Endothelial cell of umbilical vein (primary cell): ENCODE measurements at regions not wholly inside any gene's neighbourhood (a gene's known extent, or its start where the extent isn't known, plus 50 kb on each side); places are given as distances from the start of the nearest gene placed in this dataset.

Experiments
- BruUV-seq: library from RNA; stranded (reverse); fragments of 400-500 nt; replicated peaks from 2 replicates; lab custom pipeline; 2021; lab: Mats Ljungman, UMichigan
- CTCF ChIA-PET: fragments of 300-600, 350-600 bp; sonication (Branson Sonifier 250); formaldehyde crosslinking; loops from one replicate; lab custom pipeline; 2021; ENCODE audit warnings: antibody characterized with exemption, inconsistent platforms; lab: Charles Lee
- POLR2A ChIA-PET: fragments of 300-600, 350-600 bp; sonication (Branson Sonifier 250); formaldehyde crosslinking; loops from one replicate; lab custom pipeline; 2021; ENCODE audit warnings: antibody characterized with exemption, inconsistent platforms; lab: Charles Lee
- DNase-seq: peaks from one replicate; pipeline ENCODE4 v3.0.0-alpha.2; 2011; ENCODE audit warnings: low read depth, low spot score
- FAIRE-seq: peaks from 2 replicates; lab custom pipeline; 2011; peaks lifted over from hg19 to GRCh38; lab: Jason Lieb, UNC
- H2AFZ ChIP-seq: 2 replicates; pipeline ENCODE4 v1.6.0; 2012; ENCODE audit warnings: low read depth, low read length, control low read depth, inconsistent platforms
- H3K27ac ChIP-seq: 2 replicates; pipeline ENCODE4 v1.5.1; 2011; ENCODE audit warnings: low read depth, mild to moderate bottlenecking, control low read depth, low read length, moderate library complexity; ENCODE audit not compliant: insufficient read depth
- H3K27me3 ChIP-seq, 2 experiments: 2 replicates each; pipeline versions ENCODE4 v1.6.0 to v1.6.1; 2011; ENCODE audit warnings: low read length in 2 of 2, mixed read lengths in 1 of 2; ENCODE audit not compliant: control insufficient read depth in 2 of 2, insufficient read depth in 2 of 2
- H3K36me3 ChIP-seq, 2 experiments: 2 replicates in 1 of 2; 3 replicates in 1 of 2; pipeline ENCODE4 v1.5.1; 2011; ENCODE audit warnings: low read length in 2 of 2, mild to moderate bottlenecking in 1 of 2, moderate library complexity in 1 of 2; ENCODE audit not compliant: control insufficient read depth in 2 of 2, insufficient read depth in 2 of 2; ENCODE audit errors: extremely low read depth in 1 of 2
- H3K4me1 ChIP-seq: 3 replicates; pipeline ENCODE4 v1.5.1; 2011; ENCODE audit warnings: mild to moderate bottlenecking, low read length; ENCODE audit not compliant: control insufficient read depth, insufficient read depth; ENCODE audit errors: extremely low read depth
- H3K4me2 ChIP-seq: 2 replicates; pipeline ENCODE4 v1.6.1; 2011; ENCODE audit warnings: low read length, control low read depth, mixed read lengths; ENCODE audit not compliant: insufficient read depth
- H3K4me3 ChIP-seq, 3 experiments: fragments of 200-600 bp in 1 of 3; sonication (generic), shearing (Covaris generic) in 1 of 3; replicated peaks in 1 of 3; 2 replicates each; pipeline ENCODE4 v1.5.1; 2011 to 2016; ENCODE audit warnings: control low read depth in 3 of 3, low read length in 3 of 3, mild to moderate bottlenecking in 2 of 3, inconsistent platforms in 1 of 3, low read depth in 1 of 3, moderate library complexity in 1 of 3; ENCODE audit not compliant: insufficient read depth in 1 of 3
- H3K79me2 ChIP-seq: 2 replicates; pipeline ENCODE4 v1.6.0; 2012; ENCODE audit warnings: low read length, inconsistent platforms; ENCODE audit not compliant: control insufficient read depth, insufficient read depth
- H3K9ac ChIP-seq: replicated peaks from 2 replicates; pipeline ENCODE3; 2011; ENCODE audit warnings: low read length, control low read depth; ENCODE audit not compliant: insufficient read depth; ENCODE audit errors: extremely low read depth
- H3K9me1 ChIP-seq: replicated peaks from 3 replicates; pipeline ENCODE4 v1.6.0; 2011; ENCODE audit warnings: mild to moderate bottlenecking, low read length; ENCODE audit not compliant: control insufficient read depth, insufficient read depth; ENCODE audit errors: extremely low read depth
- H3K9me3 ChIP-seq: replicated peaks from 2 replicates; pipeline ENCODE4 v1.5.1; 2012; ENCODE audit warnings: low read length, inconsistent platforms; ENCODE audit not compliant: control insufficient read depth, insufficient read depth
- H4K20me1 ChIP-seq: replicated peaks from 2 replicates; pipeline ENCODE3; 2011; ENCODE audit warnings: mild to moderate bottlenecking, low read length; ENCODE audit not compliant: control insufficient read depth, insufficient read depth; ENCODE audit errors: extremely low read depth
- EZH2 ChIP-seq: IDR thresholded peaks from 2 replicates; pipeline ENCODE4 v1.6.1; 2012; ENCODE audit warnings: borderline replicate concordance, low read depth, mild to moderate bottlenecking, moderate library complexity, low read length, inconsistent platforms; ENCODE audit not compliant: severe bottlenecking
- FOS ChIP-seq: IDR thresholded peaks from 2 replicates; pipeline ENCODE4 v1.6.1; 2011; ENCODE audit warnings: mild to moderate bottlenecking, low read length, moderate library complexity, borderline replicate concordance; ENCODE audit not compliant: insufficient read depth
- GATA2 ChIP-seq: IDR thresholded peaks from 2 replicates; pipeline ENCODE4 v1.7.0; 2011; ENCODE audit warnings: low read depth, mild to moderate bottlenecking, moderate library complexity, mixed read lengths, low read length; ENCODE audit not compliant: insufficient read length, insufficient read depth
- JUN ChIP-seq: IDR thresholded peaks from 2 replicates; pipeline ENCODE4 v1.6.1; 2011; ENCODE audit warnings: borderline replicate concordance, low read depth; ENCODE audit not compliant: insufficient read length, insufficient read depth
- MAX ChIP-seq: IDR thresholded peaks from 2 replicates; pipeline ENCODE4 v1.6.1; 2011; ENCODE audit not compliant: insufficient read depth, insufficient read length
- MYC ChIP-seq: IDR thresholded peaks from one replicate; pipeline ENCODE4 v1.6.1; 2011; ENCODE audit warnings: mild to moderate bottlenecking, low read depth, low read length
- POLR2A ChIP-seq: IDR thresholded peaks from 2 replicates; pipeline ENCODE4 v1.6.1; 2012; ENCODE audit warnings: low read depth, mild to moderate bottlenecking, control low read depth, low read length
- POLR2AphosphoS5 ChIP-seq: IDR thresholded peaks from 2 replicates; pipeline ENCODE4 v1.6.1; 2012; ENCODE audit warnings: low read depth, mild to moderate bottlenecking, control low read depth, low read length, moderate library complexity; ENCODE audit not compliant: insufficient read depth
- dilution Hi-C: fragments of 300-500 bp; cut with MboI; formaldehyde crosslinking; loops from one replicate; pipeline ENCODE4 v1.15.0; 2019; ENCODE audit warnings: low sequenced_read_pairs; ENCODE audit not compliant: extremely low pct_ligation_motif_present
- intact Hi-C: fragments of 100-400 bp; cut with micrococcal nuclease; formaldehyde crosslinking; loops from one replicate; pipeline ENCODE4 v1.10.0; 2022
- TF ChIP-seq, protein P1 (sequence below), 2 donors: IDR thresholded peaks; 1 replicate in 1 of 2; 2 replicates in 1 of 2; pipeline ENCODE4 v1.5.1; 2011; ENCODE audit warnings: low read length in 2 of 2, mild to moderate bottlenecking in 2 of 2, moderate library complexity in 2 of 2, control low read depth in 1 of 2, inconsistent platforms in 1 of 2, low read depth in 1 of 2; ENCODE audit not compliant: insufficient read depth in 1 of 2; ENCODE audit errors: extremely low read depth in 1 of 2

DNA sequence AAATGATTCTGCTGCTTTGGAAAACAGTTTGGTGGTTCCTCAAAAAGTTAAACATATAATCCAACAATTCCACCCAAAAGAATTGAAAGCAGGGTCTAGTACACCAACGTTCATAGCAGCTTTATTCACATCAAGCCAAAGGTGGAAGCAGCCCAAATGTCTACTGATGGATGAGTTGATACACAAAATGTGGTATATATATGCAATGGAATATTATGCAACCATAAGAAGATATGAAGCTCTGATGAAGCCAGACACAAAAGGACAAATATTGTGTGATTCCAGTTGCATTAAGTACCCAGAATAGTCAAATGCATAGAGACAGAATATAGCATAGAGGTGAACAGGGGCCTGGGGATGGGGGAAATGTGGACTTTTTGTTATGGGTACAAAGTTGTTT lies 269.3 kb downstream of the METTL4 start:
- no peak for FAIRE-seq
- no peaks in the 10 kb centered on the region for H3K27me3 ChIP-seq

More for the DNA sequence above, 269.3 kb downstream of the METTL4 start:
- Histone ChIP-seq H3K9me1 (no peaks in the 10 kb centered on the region), H4K20me1 (no peaks in the 10 kb centered on the region), H3K4me3 (no peak overlapping the region), H2AFZ (no peak overlapping the region), H3K4me2 (no peak overlapping the region), H3K36me3 (no peaks in the 10 kb centered on the region), H3K79me2 (no peaks in the 10 kb centered on the region), H3K27ac (peak overlapping the region; percentile 78), H3K9me3 (no peaks in the 10 kb centered on the region), H3K9ac (no peak overlapping the region), H3K4me1 (peaks cover 42% of the 10 kb centered on the region)
- intact Hi-C loops (loop anchor here (10.0 kb wide), 1 partner anchor 943 kb away; the partner anchor contains the start of gene MYL12A), dilution Hi-C loops (no loop called here)
- ChIA-PET CTCF (no interaction called here), POLR2A (no interaction called here)
- DNase-seq, result no peak
- TF ChIP-seq FOS (no peak), POLR2AphosphoS5 (no peak), GATA2 (no peak), POLR2A (no peak), MAX (no peak), MYC (no peak), EZH2 (no peak), JUN (no peak)
- TF ChIP-seq, protein P1, sequence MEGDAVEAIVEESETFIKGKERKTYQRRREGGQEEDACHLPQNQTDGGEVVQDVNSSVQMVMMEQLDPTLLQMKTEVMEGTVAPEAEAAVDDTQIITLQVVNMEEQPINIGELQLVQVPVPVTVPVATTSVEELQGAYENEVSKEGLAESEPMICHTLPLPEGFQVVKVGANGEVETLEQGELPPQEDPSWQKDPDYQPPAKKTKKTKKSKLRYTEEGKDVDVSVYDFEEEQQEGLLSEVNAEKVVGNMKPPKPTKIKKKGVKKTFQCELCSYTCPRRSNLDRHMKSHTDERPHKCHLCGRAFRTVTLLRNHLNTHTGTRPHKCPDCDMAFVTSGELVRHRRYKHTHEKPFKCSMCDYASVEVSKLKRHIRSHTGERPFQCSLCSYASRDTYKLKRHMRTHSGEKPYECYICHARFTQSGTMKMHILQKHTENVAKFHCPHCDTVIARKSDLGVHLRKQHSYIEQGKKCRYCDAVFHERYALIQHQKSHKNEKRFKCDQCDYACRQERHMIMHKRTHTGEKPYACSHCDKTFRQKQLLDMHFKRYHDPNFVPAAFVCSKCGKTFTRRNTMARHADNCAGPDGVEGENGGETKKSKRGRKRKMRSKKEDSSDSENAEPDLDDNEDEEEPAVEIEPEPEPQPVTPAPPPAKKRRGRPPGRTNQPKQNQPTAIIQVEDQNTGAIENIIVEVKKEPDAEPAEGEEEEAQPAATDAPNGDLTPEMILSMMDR (IDR thresholded peaks at IDR 0.05; ENCODE audit: extremely low read depth in 1 of 2, insufficient read depth in 1 of 2, low read depth in 1 of 2, low read length in 2 of 2), result no peak
- no TSS peak for BruUV-seq
